Activated CD4-positive, alpha-beta T cell treated with anti-CD3 and anti-CD28 coated beads, Interleukin-2, amount 10 ng/mL, durations not matched to agents 24 days and 14 days (primary cell): ENCODE measurements at regions not wholly inside any gene's neighbourhood (a gene's known extent, or its start where the extent isn't known, plus 50 kb on each side); places are given as distances from the start of the nearest gene placed in this dataset.

Source experiments
- DNase-seq: peaks from one replicate; pipeline ENCODE4 v3.0.0; 2022
- H3K27ac Mint-ChIP-seq: one replicate; pipeline ENCODE4 v1.8.0; 2022; ENCODE audit warnings: mild to moderate bottlenecking, mixed read lengths
- H3K27me3 Mint-ChIP-seq: one replicate; pipeline ENCODE4 v1.8.0; 2022; ENCODE audit warnings: mixed read lengths
- H3K36me3 Mint-ChIP-seq: one replicate; pipeline ENCODE4 v1.8.0; 2022; ENCODE audit warnings: low read depth, mild to moderate bottlenecking, mixed read lengths
- H3K4me1 Mint-ChIP-seq: one replicate; pipeline ENCODE4 v1.8.0; 2021; ENCODE audit warnings: mixed read lengths
- H3K4me3 Mint-ChIP-seq: one replicate; pipeline ENCODE4 v1.8.0; 2022; ENCODE audit warnings: mild to moderate bottlenecking, moderate library complexity, mixed read lengths
- H3K9me3 Mint-ChIP-seq: one replicate; pipeline ENCODE4 v1.8.0; 2021; ENCODE audit warnings: mixed read lengths
- intact Hi-C: fragments of 100-400 bp; cut with micrococcal nuclease; formaldehyde crosslinking; loops from one replicate; pipeline ENCODE4 v1.15.1; 2023

DNA sequence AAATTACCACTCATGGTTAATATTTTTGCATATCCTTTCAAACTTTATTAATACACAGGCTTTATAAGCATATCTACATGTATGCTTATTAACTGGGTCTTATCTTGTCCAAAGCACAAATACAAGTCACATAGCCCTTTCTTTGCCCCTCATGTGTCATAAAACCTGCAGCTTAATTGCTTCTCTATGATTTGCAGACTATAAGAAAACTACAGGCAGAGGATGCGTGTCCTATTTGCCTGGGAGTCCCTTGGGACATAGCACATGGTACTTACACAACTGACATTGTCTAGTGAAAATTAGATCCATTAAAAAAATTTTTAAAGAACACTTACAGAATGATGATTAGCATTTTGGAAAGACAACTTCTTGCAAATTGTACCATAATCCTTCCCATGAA lies 190.5 kb upstream of the PLEKHA5 start:
- intact Hi-C loops, result no loop called here
- H3K9me3 Mint-ChIP-seq, result no peaks in the 10 kb centered on the region
- no peaks in the 10 kb centered on the region for H3K27me3 Mint-ChIP-seq
- no peak overlapping the region for H3K27ac Mint-ChIP-seq
- no peak for DNase-seq
- H3K4me1 Mint-ChIP-seq, result no peaks in the 10 kb centered on the region
- no peaks in the 10 kb centered on the region for H3K36me3 Mint-ChIP-seq
- no peak overlapping the region for H3K4me3 Mint-ChIP-seq

DNA sequence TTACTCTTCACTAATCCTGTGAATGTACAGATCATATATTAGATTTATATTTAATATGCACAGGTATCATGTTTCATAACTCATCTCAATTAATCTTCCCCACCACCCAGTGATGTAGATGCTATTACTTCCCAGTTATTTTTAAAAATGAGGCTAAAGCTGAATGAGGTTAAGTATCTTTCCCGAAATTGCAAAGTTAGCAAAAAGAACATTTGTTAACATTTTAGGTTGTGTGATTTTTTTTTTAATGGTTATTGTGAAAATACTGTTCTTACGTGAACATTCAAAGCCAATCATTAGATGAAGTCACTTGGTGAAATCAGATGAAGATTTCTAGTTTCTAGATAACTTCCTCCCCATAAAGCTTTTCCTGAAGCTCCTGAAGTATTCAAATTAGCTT lies 186.9 kb upstream of the PLEKHA5 start:
- Mint-ChIP-seq H3K36me3 (no peaks in the 10 kb centered on the region), H3K4me1 (no peaks in the 10 kb centered on the region), H3K27me3 (no peaks in the 10 kb centered on the region), H3K4me3 (no peak overlapping the region), H3K9me3 (no peaks in the 10 kb centered on the region), H3K27ac (no peak overlapping the region)
- intact Hi-C loops, result no loop called here
- DNase-seq, result no peak

DNA sequence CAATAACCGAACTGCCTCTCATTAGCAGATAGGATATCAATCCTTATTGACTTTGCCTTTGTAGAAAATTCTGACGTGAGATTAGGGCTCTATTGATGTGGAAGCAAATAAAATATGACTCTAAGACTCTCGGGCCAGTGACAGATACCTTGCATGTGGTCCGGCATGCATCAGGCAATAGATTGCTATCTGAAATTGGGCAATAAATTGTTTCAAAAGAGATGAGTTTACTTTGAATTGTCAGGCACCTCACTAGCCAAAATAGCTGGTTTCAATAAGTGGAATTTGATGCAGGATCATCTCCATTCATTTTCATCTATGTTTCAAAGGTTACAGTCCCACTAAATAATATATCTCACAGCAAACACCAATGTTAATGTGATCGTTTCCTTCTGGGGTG lies 186.3 kb upstream of the PLEKHA5 start:
- no peaks in the 10 kb centered on the region for H3K4me1 Mint-ChIP-seq
- DNase-seq, result no peak
- H3K9me3 Mint-ChIP-seq, result no peaks in the 10 kb centered on the region
- H3K27ac Mint-ChIP-seq, result no peak overlapping the region
- no peaks in the 10 kb centered on the region for H3K27me3 Mint-ChIP-seq
- no peak overlapping the region for H3K4me3 Mint-ChIP-seq
- intact Hi-C loops, result no loop called here
- no peaks in the 10 kb centered on the region for H3K36me3 Mint-ChIP-seq

DNA sequence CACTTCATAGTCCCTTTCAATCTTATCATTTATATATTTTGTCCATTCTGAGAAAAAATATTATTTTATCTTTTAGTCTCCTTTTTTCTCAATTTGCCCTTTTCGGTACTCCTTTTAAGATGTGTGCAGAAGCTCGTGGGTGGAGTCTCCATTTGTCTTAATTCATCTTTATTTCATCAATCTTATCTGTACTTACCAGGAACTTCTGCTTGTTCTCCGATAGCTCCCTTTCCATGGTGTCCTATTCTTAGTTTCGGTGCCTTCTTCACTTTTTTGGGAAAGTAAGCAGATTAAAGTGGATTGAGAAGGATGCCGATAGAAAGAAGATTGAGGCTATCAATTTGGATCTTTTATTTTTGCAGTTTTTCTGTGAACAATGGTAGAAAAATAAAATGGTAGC lies 183.4 kb upstream of the PLEKHA5 start:
- Mint-ChIP-seq H3K4me3 (no peak overlapping the region), H3K27me3 (no peaks in the 10 kb centered on the region), H3K4me1 (no peaks in the 10 kb centered on the region), H3K27ac (no peak overlapping the region), H3K9me3 (no peaks in the 10 kb centered on the region), H3K36me3 (no peaks in the 10 kb centered on the region)
- intact Hi-C loops, result no loop called here
- no peak for DNase-seq

DNA sequence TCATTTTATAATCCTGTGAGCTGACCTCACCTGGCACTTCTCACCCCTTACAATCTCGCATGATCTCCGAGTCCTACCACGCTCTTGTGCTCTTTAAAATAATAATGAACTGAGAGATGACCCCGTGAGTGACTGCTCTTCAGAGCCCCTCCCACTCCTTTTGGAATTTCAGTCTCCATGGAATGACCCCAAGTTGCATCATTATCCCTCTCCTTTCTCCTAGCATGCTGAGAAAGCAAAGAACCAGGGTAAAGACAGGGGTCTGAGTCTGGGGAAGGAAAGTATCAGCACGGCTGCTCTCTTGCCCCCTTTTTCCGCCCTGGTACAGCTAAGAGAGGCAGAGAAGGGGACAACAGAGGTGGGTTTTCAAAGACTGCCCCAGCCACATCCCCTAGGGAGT lies 178.3 kb upstream of the PLEKHA5 start:
- Mint-ChIP-seq H3K4me1 (no peaks in the 10 kb centered on the region), H3K9me3 (no peaks in the 10 kb centered on the region), H3K27me3 (no peaks in the 10 kb centered on the region), H3K4me3 (no peak overlapping the region), H3K36me3 (no peaks in the 10 kb centered on the region), H3K27ac (no peak overlapping the region)
- no peak for DNase-seq
- intact Hi-C loops, result no loop called here

DNA sequence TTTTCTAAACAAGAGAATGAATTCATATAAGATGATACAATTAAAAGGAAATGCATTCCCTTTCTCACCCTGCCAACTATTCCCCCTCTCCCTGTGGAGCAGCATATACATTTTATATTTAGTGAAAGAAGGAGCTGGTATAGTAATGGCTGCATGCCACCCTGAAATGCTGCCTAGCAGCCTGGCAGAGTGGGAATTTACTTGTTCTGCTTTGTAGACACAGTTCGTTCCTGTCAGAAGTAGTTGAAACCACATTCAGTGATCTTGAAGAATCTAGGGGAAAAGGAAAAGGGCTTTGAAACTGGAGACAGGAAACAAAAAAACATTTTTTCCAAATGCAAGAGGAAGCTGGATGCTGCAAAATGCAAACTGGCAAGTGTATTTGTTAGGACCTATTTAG lies 176.0 kb upstream of the PLEKHA5 start:
- H3K4me1 Mint-ChIP-seq, result no peaks in the 10 kb centered on the region
- H3K9me3 Mint-ChIP-seq, result no peaks in the 10 kb centered on the region
- H3K36me3 Mint-ChIP-seq, result no peaks in the 10 kb centered on the region
- DNase-seq, result no peak
- no peak overlapping the region for H3K27ac Mint-ChIP-seq
- H3K27me3 Mint-ChIP-seq, result no peaks in the 10 kb centered on the region
- intact Hi-C loops, result no loop called here
- no peak overlapping the region for H3K4me3 Mint-ChIP-seq

DNA sequence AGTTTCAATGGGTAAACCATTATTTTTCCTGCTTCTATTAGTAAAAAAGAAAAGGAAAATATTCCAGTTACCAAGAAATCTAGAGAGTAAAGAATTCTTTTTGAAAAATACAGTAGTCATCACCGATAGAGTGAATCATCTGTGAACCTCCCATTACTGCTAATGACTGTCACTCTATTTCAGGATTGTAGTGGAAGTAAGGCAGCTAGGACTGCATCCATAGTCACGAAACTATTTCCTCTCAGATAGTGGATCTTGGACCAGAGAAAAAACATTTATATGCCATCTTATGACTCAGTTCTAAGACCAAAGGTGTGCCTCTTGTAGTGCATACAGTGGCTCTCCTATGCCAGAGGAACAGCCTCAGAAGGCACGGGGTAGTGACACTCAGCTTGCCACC lies 173.9 kb upstream of the PLEKHA5 start:
- Mint-ChIP-seq H3K4me1 (no peaks in the 10 kb centered on the region), H3K27ac (no peak overlapping the region), H3K9me3 (no peaks in the 10 kb centered on the region), H3K36me3 (no peaks in the 10 kb centered on the region), H3K27me3 (no peaks in the 10 kb centered on the region), H3K4me3 (no peak overlapping the region)
- intact Hi-C loops, result no loop called here
- DNase-seq, result no peak

DNA sequence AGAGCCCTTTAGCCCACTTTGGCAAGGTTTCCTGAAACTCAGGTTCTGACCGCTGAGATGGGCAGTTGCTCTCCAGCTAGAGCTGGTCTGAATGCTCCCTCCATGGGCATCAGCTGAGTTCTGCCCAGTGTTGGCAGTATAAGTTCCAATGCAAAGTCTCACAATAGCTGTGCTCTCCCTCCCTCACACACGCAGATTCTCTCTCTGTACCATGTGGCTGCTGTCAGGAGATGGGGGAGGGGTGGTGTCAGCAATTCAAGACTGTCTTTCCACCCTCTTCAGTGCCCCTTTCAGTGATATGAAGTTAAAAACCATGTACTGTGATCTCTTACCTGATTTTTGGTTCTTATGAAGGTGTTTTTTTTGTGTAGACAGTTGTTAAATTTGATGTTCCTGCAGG lies 164.3 kb upstream of the PLEKHA5 start:
- Mint-ChIP-seq H3K36me3 (no peaks in the 10 kb centered on the region), H3K4me1 (no peaks in the 10 kb centered on the region), H3K4me3 (no peak overlapping the region), H3K9me3 (no peaks in the 10 kb centered on the region), H3K27me3 (no peaks in the 10 kb centered on the region), H3K27ac (no peak overlapping the region)
- no peak for DNase-seq
- intact Hi-C loops, result no loop called here

DNA sequence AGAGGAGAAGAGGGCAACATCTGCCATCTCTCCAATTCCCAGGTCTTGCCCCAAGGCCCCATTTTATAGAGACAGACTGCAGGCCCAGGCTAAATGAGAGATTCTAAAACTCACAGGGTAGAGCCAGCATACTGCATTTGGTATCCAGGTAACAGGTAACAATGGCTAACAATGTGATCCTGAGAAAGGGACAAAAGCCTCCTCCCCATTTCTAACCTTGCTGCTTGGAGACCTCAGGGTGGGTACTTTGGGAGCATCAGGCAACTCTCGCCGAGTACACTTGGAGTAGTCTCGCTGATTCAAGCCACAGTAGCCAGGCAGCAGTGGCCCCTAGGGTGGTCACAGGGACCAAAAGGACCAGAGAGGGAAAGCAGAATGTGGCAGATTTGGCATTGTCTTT lies 162.6 kb upstream of the PLEKHA5 start:
- intact Hi-C loops, result no loop called here
- no peaks in the 10 kb centered on the region for H3K27me3 Mint-ChIP-seq
- no peak overlapping the region for H3K4me3 Mint-ChIP-seq
- no peaks in the 10 kb centered on the region for H3K4me1 Mint-ChIP-seq
- no peak for DNase-seq
- H3K9me3 Mint-ChIP-seq, result no peaks in the 10 kb centered on the region
- H3K36me3 Mint-ChIP-seq, result no peaks in the 10 kb centered on the region
- H3K27ac Mint-ChIP-seq, result no peak overlapping the region

DNA sequence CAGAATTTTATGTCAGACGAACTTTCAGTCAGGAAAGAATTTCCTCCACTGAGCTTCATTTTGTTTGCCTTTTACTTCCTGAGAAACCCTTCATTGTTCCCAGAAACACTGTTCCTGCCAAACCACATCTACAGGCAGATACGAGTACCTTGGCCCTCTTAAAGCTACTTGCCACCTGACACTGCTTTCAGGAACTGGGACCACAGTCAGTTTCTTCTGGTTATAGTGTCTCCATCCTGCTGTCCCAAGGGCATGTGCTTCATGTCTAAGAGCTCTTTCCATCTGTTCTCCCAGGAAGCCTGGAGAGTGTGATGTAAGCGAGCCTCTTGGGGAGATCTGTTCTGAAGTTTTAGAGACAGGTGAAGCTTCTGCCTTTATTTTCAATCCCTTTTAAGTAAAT lies 161.7 kb upstream of the PLEKHA5 start:
- H3K27ac Mint-ChIP-seq, result no peak overlapping the region
- intact Hi-C loops, result no loop called here

DNA sequence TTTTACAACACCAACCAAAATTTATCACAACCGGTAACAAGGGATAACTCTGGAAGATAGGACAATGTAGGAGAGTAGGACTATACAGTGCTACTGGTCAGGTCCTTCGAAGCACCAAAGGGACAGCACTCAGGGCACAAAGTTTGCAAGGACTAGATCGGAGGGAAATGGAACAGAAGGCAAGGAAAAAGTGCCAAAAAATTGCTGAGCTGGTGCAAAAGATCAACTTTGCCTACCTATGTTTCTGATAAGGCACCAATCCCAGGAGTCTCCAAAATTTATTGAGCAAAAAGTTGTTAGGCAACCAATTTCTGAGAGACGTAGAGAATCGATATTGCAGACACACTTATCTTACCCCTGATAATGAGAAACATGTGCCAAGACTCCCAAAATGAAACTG lies 160.0 kb upstream of the PLEKHA5 start:
- no peaks in the 10 kb centered on the region for H3K4me1 Mint-ChIP-seq
- no peak overlapping the region for H3K4me3 Mint-ChIP-seq
- no peak overlapping the region for H3K27ac Mint-ChIP-seq
- no peaks in the 10 kb centered on the region for H3K27me3 Mint-ChIP-seq
- H3K9me3 Mint-ChIP-seq, result no peaks in the 10 kb centered on the region
- H3K36me3 Mint-ChIP-seq, result no peaks in the 10 kb centered on the region
- intact Hi-C loops, result no loop called here
- DNase-seq, result no peak

More for the DNA sequence above, 161.7 kb upstream of the PLEKHA5 start:
- no peak for DNase-seq
- H3K4me3 Mint-ChIP-seq, result no peak overlapping the region
- no peaks in the 10 kb centered on the region for H3K4me1 Mint-ChIP-seq
- no peaks in the 10 kb centered on the region for H3K9me3 Mint-ChIP-seq
- H3K27me3 Mint-ChIP-seq, result no peaks in the 10 kb centered on the region
- H3K36me3 Mint-ChIP-seq, result no peaks in the 10 kb centered on the region

DNA sequence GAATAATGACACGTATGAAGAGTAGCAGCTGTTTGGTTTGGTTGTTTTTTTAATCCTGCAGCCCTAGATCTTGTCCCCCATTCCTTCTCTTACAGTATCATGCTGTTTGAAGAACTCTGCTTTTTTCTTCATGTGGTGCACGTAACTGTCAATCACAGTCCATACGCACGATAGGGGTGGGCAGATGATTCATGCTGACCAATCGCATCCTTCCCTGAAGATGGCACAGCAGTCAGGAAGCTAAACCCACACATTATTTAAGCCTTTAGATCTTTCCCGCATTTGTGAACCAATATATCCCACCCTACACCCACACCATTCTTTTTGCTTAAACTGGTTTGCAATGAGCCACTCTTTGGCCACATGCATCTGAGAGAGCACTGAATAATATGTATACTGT lies 158.9 kb upstream of the PLEKHA5 start:
- Mint-ChIP-seq H3K36me3 (no peaks in the 10 kb centered on the region), H3K27ac (no peak overlapping the region), H3K4me3 (no peak overlapping the region), H3K4me1 (no peaks in the 10 kb centered on the region), H3K9me3 (no peaks in the 10 kb centered on the region), H3K27me3 (no peaks in the 10 kb centered on the region)
- intact Hi-C loops, result no loop called here
- DNase-seq, result no peak

DNA sequence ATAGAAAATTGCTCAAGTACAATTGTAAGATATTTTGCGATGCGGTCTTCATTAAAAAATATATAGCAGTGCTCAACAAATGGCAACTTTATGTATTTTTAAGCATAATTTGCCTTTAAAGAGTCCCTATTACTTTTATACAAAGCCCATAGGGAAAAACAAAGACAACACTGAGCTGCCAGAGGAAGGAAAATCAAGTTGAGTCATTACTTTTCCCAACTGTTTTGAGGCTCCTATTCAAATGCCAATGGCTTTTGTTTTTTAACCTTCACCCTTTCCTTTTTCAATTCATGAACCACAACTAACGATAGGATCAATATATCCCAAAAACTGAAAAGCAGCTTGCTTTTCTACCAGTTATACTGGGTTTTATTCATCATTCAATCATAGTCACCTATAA lies 157.6 kb upstream of the PLEKHA5 start:
- Mint-ChIP-seq H3K27me3 (no peaks in the 10 kb centered on the region), H3K9me3 (no peaks in the 10 kb centered on the region), H3K36me3 (no peaks in the 10 kb centered on the region), H3K4me3 (no peak overlapping the region), H3K4me1 (no peaks in the 10 kb centered on the region), H3K27ac (no peak overlapping the region)
- DNase-seq, result no peak
- intact Hi-C loops, result no loop called here

DNA sequence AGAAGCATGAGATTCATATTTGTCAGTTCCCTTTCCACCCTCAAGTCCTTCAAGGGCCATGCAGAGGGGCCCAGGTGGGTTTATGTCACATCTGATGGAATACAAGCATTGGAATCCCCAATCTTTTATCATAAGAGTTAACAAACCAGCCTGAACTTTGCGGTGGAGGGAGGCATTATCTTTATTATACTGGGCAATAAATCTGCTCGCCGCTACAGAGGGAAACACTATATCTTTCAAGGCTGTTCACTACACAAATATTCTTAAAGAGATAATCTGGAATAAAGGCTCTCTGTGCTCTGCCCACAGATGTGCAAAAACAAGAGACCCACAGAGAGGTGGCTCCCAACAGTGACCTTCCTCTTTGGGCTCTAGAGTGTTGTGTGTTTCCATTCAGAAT lies 153.6 kb upstream of the PLEKHA5 start:
- no peaks in the 10 kb centered on the region for H3K27me3 Mint-ChIP-seq
- no peak for DNase-seq
- H3K36me3 Mint-ChIP-seq, result no peaks in the 10 kb centered on the region
- H3K4me1 Mint-ChIP-seq, result no peaks in the 10 kb centered on the region
- peaks cover 3% of the 10 kb centered on the region for H3K9me3 Mint-ChIP-seq
- H3K4me3 Mint-ChIP-seq, result no peak overlapping the region
- intact Hi-C loops, result no loop called here
- H3K27ac Mint-ChIP-seq, result no peak overlapping the region

DNA sequence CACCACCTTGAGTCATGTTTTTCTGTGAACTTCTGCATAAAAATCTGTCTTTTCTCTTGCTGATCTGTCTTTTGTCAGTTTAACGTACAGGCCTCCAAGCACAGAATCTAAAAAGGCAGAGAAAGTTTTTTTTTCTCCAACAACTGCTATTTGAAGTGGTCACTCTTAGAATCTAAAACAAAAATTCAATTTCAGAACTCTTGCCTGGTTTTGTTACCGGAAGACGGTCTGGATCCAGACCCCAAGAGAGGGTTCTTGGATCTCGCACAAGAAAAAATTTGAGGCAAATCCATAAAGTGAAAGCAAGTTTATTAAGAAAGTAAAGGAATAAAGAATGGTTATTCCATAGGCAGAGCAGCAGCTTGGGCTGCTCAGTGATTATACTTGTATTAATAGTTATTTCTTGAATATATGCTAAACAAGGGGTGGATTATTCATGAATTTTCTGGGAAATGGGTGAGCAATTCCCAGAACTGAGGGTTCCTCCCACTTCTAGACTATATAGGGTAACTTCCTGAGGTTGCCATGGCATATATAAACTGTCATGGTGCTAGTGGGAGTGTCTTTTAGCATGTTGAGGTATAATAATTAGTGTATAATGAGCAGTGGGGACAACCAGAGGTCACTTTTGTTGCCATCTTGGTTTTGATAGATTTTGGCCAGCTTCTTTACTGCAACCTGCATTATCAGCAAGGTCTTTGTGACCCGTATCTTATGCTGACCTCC lies 150.0 kb upstream of the PLEKHA5 start:
- DNase-seq, result no peak
- H3K4me3 Mint-ChIP-seq, result no peak overlapping the region
- no peak overlapping the region for H3K27ac Mint-ChIP-seq
- H3K9me3 Mint-ChIP-seq, result peaks cover 3% of the 10 kb centered on the region
- intact Hi-C loops, result no loop called here
- no peaks in the 10 kb centered on the region for H3K36me3 Mint-ChIP-seq
- no peaks in the 10 kb centered on the region for H3K4me1 Mint-ChIP-seq
- no peaks in the 10 kb centered on the region for H3K27me3 Mint-ChIP-seq
